HepG2 (cell line): ENCODE measurements at regions not wholly inside any gene's neighbourhood (a gene's known extent, or its start where the extent isn't known, plus 50 kb on each side); places are given as distances from the start of the nearest gene placed in this dataset.

Experiments used
- ATAC-seq: fragments of 200-7000 bp; cut with Tn5 transposase; 3 replicates; pipeline ENCODE4 v1.9.1; 2020; ENCODE audit warnings: mild to moderate bottlenecking, moderate library complexity
- BruUV-seq: library from RNA; stranded (reverse); fragments of 400-500 nt; replicated peaks from 2 replicates; lab custom pipeline; 2021; lab: Mats Ljungman, UMichigan
- CTCF ChIA-PET: fragments of 300-600 bp; formaldehyde crosslinking; extraction: SDS; loops from one replicate; lab custom pipeline; 2021; ENCODE audit warnings: low total read pairs, inconsistent platforms, low intra/inter-chr PET ratio; lab: Yijun Ruan, JAX
- POLR2A ChIA-PET: fragments of 350-600 bp; sonication (Branson Sonifier 250); formaldehyde crosslinking; loops from one replicate; lab custom pipeline; 2020; ENCODE audit warnings: antibody characterized with exemption, inconsistent platforms; lab: Yijun Ruan, JAX
- DNase-seq: peaks from one replicate; pipeline ENCODE4 v3.0.0-alpha.2; 2015; ENCODE audit warnings: low spot score
- FAIRE-seq: peaks from 3 replicates; lab custom pipeline; 2011; peaks lifted over from hg19 to GRCh38; lab: Jason Lieb, UNC
- H2AFZ ChIP-seq: one replicate; pipeline ENCODE4 v1.6.1; 2011; ENCODE audit warnings: low read length, inconsistent platforms
- H3K27ac ChIP-seq: fragments of 300-600 bp; 3 replicates; pipeline ENCODE4 v1.8.0; 2011; ENCODE audit warnings: mixed run types, mild to moderate bottlenecking, mixed read lengths, low read length, inconsistent platforms; ENCODE audit not compliant: insufficient read depth; ENCODE audit errors: extremely low read length
- H3K27me3 ChIP-seq, 2 experiments: fragments of 200-600 bp in 1 of 2; 2 replicates in 1 of 2; 3 replicates in 1 of 2; pipeline versions ENCODE4 v1.6.0 to v1.8.0; 2011; ENCODE audit warnings: low read length in 2 of 2, mild to moderate bottlenecking in 2 of 2, moderate library complexity in 2 of 2, inconsistent platforms in 1 of 2; ENCODE audit not compliant: insufficient read depth in 2 of 2, control insufficient read depth in 1 of 2
- H3K36me3 ChIP-seq, 2 experiments: fragments of 200-600 bp in 1 of 2; replicated peaks in 1 of 2; 2 replicates in 1 of 2; 3 replicates in 1 of 2; pipeline versions ENCODE4 v1.5.1 to v1.8.0; 2011; ENCODE audit warnings: low read length in 2 of 2, inconsistent platforms in 1 of 2; ENCODE audit not compliant: insufficient read depth in 2 of 2, control insufficient read depth in 1 of 2
- H3K4me1 ChIP-seq: 2 replicates; pipeline ENCODE4 v1.5.1; 2012; ENCODE audit warnings: low read length, inconsistent platforms; ENCODE audit not compliant: insufficient read depth
- H3K4me2 ChIP-seq: 2 replicates; pipeline ENCODE4 v1.6.0; 2011; ENCODE audit warnings: low read depth, low read length, inconsistent platforms
- H3K4me3 ChIP-seq, 3 experiments: fragments of 200-600 bp in 1 of 3; sonication (generic), shearing (Covaris generic) in 1 of 3; replicated peaks in 1 of 3; 2 replicates each; pipeline ENCODE4 v1.5.1; 2011 to 2016; ENCODE audit warnings: low read length in 3 of 3, inconsistent platforms in 2 of 3, low read depth in 2 of 3, mild to moderate bottlenecking in 2 of 3, control low read depth in 1 of 3, mixed read lengths in 1 of 3; ENCODE audit not compliant: insufficient read depth in 1 of 3
- H3K79me2 ChIP-seq: one replicate; pipeline ENCODE4 v1.6.1; 2011; ENCODE audit warnings: low read length, inconsistent platforms; ENCODE audit not compliant: insufficient read depth
- H3K9ac ChIP-seq: 2 replicates; pipeline ENCODE4 v1.6.0; 2011; ENCODE audit warnings: mild to moderate bottlenecking, low read depth, low read length, inconsistent platforms; ENCODE audit not compliant: insufficient read depth
- H3K9me3 ChIP-seq: 2 replicates; pipeline ENCODE4 v1.5.1; 2012; ENCODE audit warnings: mild to moderate bottlenecking, low read length
- H4K20me1 ChIP-seq: 2 replicates; pipeline ENCODE4 v1.6.0; 2011; ENCODE audit warnings: inconsistent platforms, mild to moderate bottlenecking, low read length, moderate library complexity; ENCODE audit not compliant: insufficient read depth
- DNMT3B ChIP-seq: conservative IDR thresholded peaks from 2 replicates; pipeline ENCODE4 v1.6.1; 2016; ENCODE audit warnings: missing biosample characterization, control low read depth
- GPBP1L1 ChIP-seq: sonication (generic); formaldehyde crosslinking; IDR thresholded peaks from 2 replicates; pipeline ENCODE4 v1.5.0; 2020; ENCODE audit warnings: mild to moderate bottlenecking, missing genetic modification reagents
- HNF4A ChIP-seq: sonication (generic); formaldehyde crosslinking; IDR thresholded peaks from 2 replicates; pipeline ENCODE4 v1.4.0; 2020; ENCODE audit warnings: missing genetic modification reagents
- KLF16 ChIP-seq, 2 experiments: sonication (generic) in 1 of 2; formaldehyde crosslinking in 1 of 2; IDR thresholded peaks; 2 replicates each; pipeline versions ENCODE4 v1.6.1 to v1.8.0; 2016 to 2023; ENCODE audit warnings: missing genetic modification reagents in 2 of 2, missing compliant biosample characterization in 1 of 2
- MEIS1 ChIP-seq: sonication (generic); formaldehyde crosslinking; IDR thresholded peaks from 2 replicates; pipeline ENCODE4 v1.9.0; 2021; ENCODE audit warnings: mild to moderate bottlenecking, missing genetic modification reagents, moderate library complexity, borderline replicate concordance
- NAIF1 ChIP-seq: sonication (generic); formaldehyde crosslinking; IDR thresholded peaks from 2 replicates; pipeline ENCODE4 v1.5.0; 2020; ENCODE audit warnings: mild to moderate bottlenecking, missing genetic modification reagents, borderline replicate concordance
- NFATC3 ChIP-seq: sonication (generic); formaldehyde crosslinking; IDR thresholded peaks from 2 replicates; pipeline ENCODE4 v1.5.1; 2020; ENCODE audit warnings: mild to moderate bottlenecking, missing genetic modification reagents
- RNF2 ChIP-seq: fragments of 450-650 bp; conservative IDR thresholded peaks from 2 replicates; pipeline ENCODE4 v1.6.1; 2016; ENCODE audit warnings: low read depth
- ZEB1 ChIP-seq: IDR thresholded peaks from 2 replicates; pipeline ENCODE4 v1.6.1; 2012; ENCODE audit warnings: mild to moderate bottlenecking, low read depth, inconsistent platforms; ENCODE audit not compliant: insufficient replicate concordance
- ZFY ChIP-seq: sonication (generic); formaldehyde crosslinking; IDR thresholded peaks from 2 replicates; pipeline ENCODE4 v1.4.0; 2020; ENCODE audit warnings: missing genetic modification reagents
- ZNF562 ChIP-seq: sonication (generic); formaldehyde crosslinking; IDR thresholded peaks from 2 replicates; pipeline ENCODE4 v1.8.0; 2022; ENCODE audit warnings: missing genetic modification reagents, borderline replicate concordance
- ZNF563 ChIP-seq: sonication (generic); formaldehyde crosslinking; IDR thresholded peaks from 2 replicates; pipeline ENCODE4 v1.8.0; 2022; ENCODE audit warnings: mild to moderate bottlenecking, moderate library complexity, missing genetic modification reagents
- ZNF564 ChIP-seq: sonication (generic); formaldehyde crosslinking; IDR thresholded peaks from 2 replicates; pipeline ENCODE4 v1.8.1; 2023; ENCODE audit warnings: mild to moderate bottlenecking, missing genetic modification reagents
- ZNF772 ChIP-seq: sonication (generic); formaldehyde crosslinking; IDR thresholded peaks from 2 replicates; pipeline ENCODE4 v1.5.0; 2020; ENCODE audit warnings: mild to moderate bottlenecking, missing genetic modification reagents
- WGBS: methylation state at CpG from one replicate; pipeline ENCODE4 v1.1.6; 2017; ENCODE audit warnings: low lambda C conversion rate; 5-methylcytosine and 5-hydroxymethylcytosine counted together
- in situ Hi-C: cut with HindIII; loops from 2 replicates; pipeline ENCODE4 v1.10.0; 2017; ENCODE audit warnings: low pct_unique_long_range_greater_than_20kb; ENCODE audit not compliant: extremely low pct_ligation_motif_present
- intact Hi-C: fragments of 100-400 bp; cut with micrococcal nuclease; formaldehyde crosslinking; loops from one replicate; pipeline ENCODE4 v1.10.0; 2022; ENCODE audit not compliant: unreplicated experiment
- TF ChIP-seq, protein P1 (sequence below): sonication (generic); formaldehyde crosslinking; IDR thresholded peaks from 2 replicates; pipeline ENCODE4 v1.5.1; 2020; ENCODE audit warnings: mild to moderate bottlenecking, missing genetic modification reagents, borderline replicate concordance
- TF ChIP-seq, protein P2 (sequence below): sonication (generic); formaldehyde crosslinking; IDR thresholded peaks from 2 replicates; pipeline ENCODE4 v1.9.0; 2021; ENCODE audit warnings: missing genetic modification reagents, borderline replicate concordance
- TF ChIP-seq, protein P3 (sequence below): sonication (generic); formaldehyde crosslinking; IDR thresholded peaks from 2 replicates; pipeline ENCODE4 v1.5.1; 2020; ENCODE audit warnings: missing genetic modification reagents, mild to moderate bottlenecking, borderline replicate concordance

DNA sequence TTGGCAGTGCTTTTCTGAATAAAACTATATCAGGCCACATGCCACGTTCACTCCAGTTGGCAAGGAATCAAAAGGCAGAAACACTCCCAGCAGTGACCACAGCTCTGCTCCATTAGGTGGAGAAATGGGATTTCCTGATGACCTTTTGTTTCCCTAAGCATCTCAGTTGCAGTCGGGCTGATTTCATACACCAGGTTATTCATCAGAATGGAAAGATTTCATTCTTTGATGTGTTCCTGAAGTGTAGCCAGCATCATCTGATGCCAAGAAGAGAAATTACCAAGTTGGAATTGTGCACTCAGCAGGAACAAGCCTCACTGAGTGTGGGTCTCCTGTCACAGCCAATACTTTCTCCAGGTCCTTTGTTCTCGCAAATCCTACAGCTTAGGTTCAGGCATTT, 193.7 kb downstream of the SPATA18 start:
- Histone ChIP-seq H3K36me3 (no peaks in the 10 kb centered on the region), H3K27me3 (no peaks in the 10 kb centered on the region; a peak in 1 of 5 replicates), H3K27ac (no peak overlapping the region), H3K4me3 (no peak overlapping the region), H3K4me2 (no peak overlapping the region), H2AFZ (no peak overlapping the region), H4K20me1 (no peaks in the 10 kb centered on the region), H3K4me1 (no peaks in the 10 kb centered on the region), H3K79me2 (no peaks in the 10 kb centered on the region), H3K9ac (no peak overlapping the region), H3K9me3 (no peaks in the 10 kb centered on the region)
- no peak for ATAC-seq
- DNase-seq = no peak
- no peak for FAIRE-seq
- CTCF ChIA-PET = no interaction called here
- in situ Hi-C loops = no loop called here
- WGBS = 20% methylated on average over 3 of the region's 3 CpGs
- TF ChIP-seq ZNF562 (CRISPR knock-in tag) (no peak), ZNF564 (CRISPR knock-in tag) (no peak), DNMT3B (CRISPR knock-in tag) (no peak), NAIF1 (CRISPR knock-in tag) (no peak), NFATC3 (CRISPR knock-in tag) (no peak), KLF16 (CRISPR knock-in tag; IDR thresholded peaks at IDR 0.05) (no peak), GPBP1L1 (no peak), ZEB1 (no peak), ZNF772 (CRISPR knock-in tag) (no peak), ZNF563 (CRISPR knock-in tag) (no peak), RNF2 (no peak), HNF4A (CRISPR knock-in tag) (no peak), MEIS1 (CRISPR knock-in tag) (no peak), ZFY (CRISPR knock-in tag) (no peak)
- TF ChIP-seq, protein P1, sequence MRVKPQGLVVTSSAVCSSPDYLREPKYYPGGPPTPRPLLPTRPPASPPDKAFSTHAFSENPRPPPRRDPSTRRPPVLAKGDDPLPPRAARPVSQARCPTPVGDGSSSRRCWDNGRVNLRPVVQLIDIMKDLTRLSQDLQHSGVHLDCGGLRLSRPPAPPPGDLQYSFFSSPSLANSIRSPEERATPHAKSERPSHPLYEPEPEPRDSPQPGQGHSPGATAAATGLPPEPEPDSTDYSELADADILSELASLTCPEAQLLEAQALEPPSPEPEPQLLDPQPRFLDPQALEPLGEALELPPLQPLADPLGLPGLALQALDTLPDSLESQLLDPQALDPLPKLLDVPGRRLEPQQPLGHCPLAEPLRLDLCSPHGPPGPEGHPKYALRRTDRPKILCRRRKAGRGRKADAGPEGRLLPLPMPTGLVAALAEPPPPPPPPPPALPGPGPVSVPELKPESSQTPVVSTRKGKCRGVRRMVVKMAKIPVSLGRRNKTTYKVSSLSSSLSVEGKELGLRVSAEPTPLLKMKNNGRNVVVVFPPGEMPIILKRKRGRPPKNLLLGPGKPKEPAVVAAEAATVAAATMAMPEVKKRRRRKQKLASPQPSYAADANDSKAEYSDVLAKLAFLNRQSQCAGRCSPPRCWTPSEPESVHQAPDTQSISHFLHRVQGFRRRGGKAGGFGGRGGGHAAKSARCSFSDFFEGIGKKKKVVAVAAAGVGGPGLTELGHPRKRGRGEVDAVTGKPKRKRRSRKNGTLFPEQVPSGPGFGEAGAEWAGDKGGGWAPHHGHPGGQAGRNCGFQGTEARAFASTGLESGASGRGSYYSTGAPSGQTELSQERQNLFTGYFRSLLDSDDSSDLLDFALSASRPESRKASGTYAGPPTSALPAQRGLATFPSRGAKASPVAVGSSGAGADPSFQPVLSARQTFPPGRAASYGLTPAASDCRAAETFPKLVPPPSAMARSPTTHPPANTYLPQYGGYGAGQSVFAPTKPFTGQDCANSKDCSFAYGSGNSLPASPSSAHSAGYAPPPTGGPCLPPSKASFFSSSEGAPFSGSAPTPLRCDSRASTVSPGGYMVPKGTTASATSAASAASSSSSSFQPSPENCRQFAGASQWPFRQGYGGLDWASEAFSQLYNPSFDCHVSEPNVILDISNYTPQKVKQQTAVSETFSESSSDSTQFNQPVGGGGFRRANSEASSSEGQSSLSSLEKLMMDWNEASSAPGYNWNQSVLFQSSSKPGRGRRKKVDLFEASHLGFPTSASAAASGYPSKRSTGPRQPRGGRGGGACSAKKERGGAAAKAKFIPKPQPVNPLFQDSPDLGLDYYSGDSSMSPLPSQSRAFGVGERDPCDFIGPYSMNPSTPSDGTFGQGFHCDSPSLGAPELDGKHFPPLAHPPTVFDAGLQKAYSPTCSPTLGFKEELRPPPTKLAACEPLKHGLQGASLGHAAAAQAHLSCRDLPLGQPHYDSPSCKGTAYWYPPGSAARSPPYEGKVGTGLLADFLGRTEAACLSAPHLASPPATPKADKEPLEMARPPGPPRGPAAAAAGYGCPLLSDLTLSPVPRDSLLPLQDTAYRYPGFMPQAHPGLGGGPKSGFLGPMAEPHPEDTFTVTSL = no peak
- TF ChIP-seq, protein P2, sequence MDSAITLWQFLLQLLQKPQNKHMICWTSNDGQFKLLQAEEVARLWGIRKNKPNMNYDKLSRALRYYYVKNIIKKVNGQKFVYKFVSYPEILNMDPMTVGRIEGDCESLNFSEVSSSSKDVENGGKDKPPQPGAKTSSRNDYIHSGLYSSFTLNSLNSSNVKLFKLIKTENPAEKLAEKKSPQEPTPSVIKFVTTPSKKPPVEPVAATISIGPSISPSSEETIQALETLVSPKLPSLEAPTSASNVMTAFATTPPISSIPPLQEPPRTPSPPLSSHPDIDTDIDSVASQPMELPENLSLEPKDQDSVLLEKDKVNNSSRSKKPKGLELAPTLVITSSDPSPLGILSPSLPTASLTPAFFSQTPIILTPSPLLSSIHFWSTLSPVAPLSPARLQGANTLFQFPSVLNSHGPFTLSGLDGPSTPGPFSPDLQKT (CRISPR knock-in tag) = no peak
- TF ChIP-seq, protein P3, sequence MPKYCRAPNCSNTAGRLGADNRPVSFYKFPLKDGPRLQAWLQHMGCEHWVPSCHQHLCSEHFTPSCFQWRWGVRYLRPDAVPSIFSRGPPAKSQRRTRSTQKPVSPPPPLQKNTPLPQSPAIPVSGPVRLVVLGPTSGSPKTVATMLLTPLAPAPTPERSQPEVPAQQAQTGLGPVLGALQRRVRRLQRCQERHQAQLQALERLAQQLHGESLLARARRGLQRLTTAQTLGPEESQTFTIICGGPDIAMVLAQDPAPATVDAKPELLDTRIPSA (CRISPR knock-in tag) = no peak
- intact Hi-C loops = no loop called here
- no TSS peak for BruUV-seq
- POLR2A ChIA-PET = no interaction called here
